H1 (cell line): ENCODE measurements at regions not wholly inside any gene's neighbourhood (a gene's known extent, or its start where the extent isn't known, plus 50 kb on each side); places are given as distances from the start of the nearest gene placed in this dataset.

Experiments
- CHD2 ChIP-seq: IDR thresholded peaks from 2 replicates; pipeline ENCODE4 v1.6.1; 2012; ENCODE audit warnings: low read length, improper control_type of control experiment
- GABPA ChIP-seq: IDR thresholded peaks from 2 replicates; pipeline ENCODE4 v1.6.1; 2011; ENCODE audit warnings: mild to moderate bottlenecking, low read length, moderate library complexity, borderline replicate concordance; ENCODE audit not compliant: insufficient read depth
- GTF2F1 ChIP-seq: IDR thresholded peaks from 2 replicates; pipeline ENCODE4 v1.6.1; 2012; ENCODE audit warnings: low read depth, low read length, improper control_type of control experiment, borderline replicate concordance
- SIN3A ChIP-seq, 2 experiments: IDR thresholded peaks in 1 of 2; conservative IDR thresholded peaks in 1 of 2; 2 replicates each; pipeline ENCODE4 v1.6.1; 2011 to 2012; ENCODE audit warnings: low read length in 2 of 2, improper control_type of control experiment in 1 of 2, low read depth in 1 of 2, mild to moderate bottlenecking in 1 of 2
- TEAD4 ChIP-seq: IDR thresholded peaks from 2 replicates; pipeline ENCODE4 v1.6.1; 2012; ENCODE audit warnings: low read depth, low read length, inconsistent platforms, mixed read lengths
- TF ChIP-seq, protein P1 (sequence below): IDR thresholded peaks from 2 replicates; pipeline ENCODE4 v1.6.1; 2011; ENCODE audit warnings: low read depth, mild to moderate bottlenecking, low read length; ENCODE audit not compliant: insufficient read depth

GRCh38 chr2:147351784-147352183 is 493.0 kb upstream of the ACVR2A start (continued):
- TF ChIP-seq GTF2F1 = no peak
- TF ChIP-seq SIN3A (conservative IDR thresholded peaks at IDR 0.05 in 1 of 2, IDR thresholded peaks at IDR 0.05 in 1 of 2; ENCODE audit: low read depth in 1 of 2, low read length in 2 of 2) = no peak
- TF ChIP-seq, protein P1, sequence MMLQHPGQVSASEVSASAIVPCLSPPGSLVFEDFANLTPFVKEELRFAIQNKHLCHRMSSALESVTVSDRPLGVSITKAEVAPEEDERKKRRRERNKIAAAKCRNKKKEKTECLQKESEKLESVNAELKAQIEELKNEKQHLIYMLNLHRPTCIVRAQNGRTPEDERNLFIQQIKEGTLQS = no peak
- TF ChIP-seq GABPA = no peak
- no peak for TF ChIP-seq CHD2
- TF ChIP-seq TEAD4 = no peak
